T-helper 2 cell treated with Interferon-gamma antibody and Interleukin-4, amounts not matched to agents 100 ng/mL and 5 ng/mL, for 36 hours (primary cell): ENCODE measurements at regions not wholly inside any gene's neighbourhood (a gene's known extent, or its start where the extent isn't known, plus 50 kb on each side); places are given as distances from the start of the nearest gene placed in this dataset.

Experiments used
- intact Hi-C: fragments of 100-400 bp; cut with micrococcal nuclease; formaldehyde crosslinking; loops from one replicate; pipeline ENCODE4 v1.15.1; 2023

DNA sequence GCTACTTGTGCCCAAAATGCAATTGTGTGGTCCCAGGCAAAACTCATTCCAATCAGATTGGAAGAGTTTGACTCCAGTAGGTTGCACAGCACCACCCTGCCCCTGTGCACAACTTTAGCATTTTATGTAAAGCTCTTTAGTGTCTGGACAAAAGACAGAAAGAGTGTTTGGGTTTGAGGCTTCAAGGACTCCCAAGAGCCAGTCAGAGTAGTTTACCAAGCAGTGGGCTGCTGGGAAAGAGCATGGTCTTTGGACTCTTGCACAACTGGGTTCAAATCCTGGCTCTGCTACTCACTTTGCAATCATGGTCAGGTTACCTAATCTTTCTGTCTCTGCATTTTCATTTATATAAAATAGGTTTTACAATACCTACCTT lies 75.8 kb upstream of the UMPS start:
- intact Hi-C loops, result no loop called here

DNA sequence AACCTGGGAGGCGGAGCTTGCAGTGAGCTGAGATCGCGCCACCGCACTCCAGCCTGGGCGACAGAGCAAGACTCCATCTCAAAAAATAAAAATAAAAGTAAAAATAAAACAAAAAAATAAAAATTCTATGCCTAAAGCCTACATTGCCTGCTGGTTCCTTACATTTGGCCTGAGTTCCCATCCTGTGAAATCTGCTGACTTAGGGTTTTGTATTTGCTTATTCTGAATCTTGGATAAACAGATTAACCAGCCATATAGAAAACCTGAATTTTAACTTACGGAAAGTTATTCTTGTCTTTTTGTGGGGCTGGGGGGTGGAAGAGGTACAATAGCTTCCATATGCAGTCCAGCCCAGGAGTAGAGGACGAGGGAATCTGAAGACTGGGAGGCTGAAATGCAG lies 73.7 kb upstream of the UMPS start:
- intact Hi-C loops, result no loop called here

DNA sequence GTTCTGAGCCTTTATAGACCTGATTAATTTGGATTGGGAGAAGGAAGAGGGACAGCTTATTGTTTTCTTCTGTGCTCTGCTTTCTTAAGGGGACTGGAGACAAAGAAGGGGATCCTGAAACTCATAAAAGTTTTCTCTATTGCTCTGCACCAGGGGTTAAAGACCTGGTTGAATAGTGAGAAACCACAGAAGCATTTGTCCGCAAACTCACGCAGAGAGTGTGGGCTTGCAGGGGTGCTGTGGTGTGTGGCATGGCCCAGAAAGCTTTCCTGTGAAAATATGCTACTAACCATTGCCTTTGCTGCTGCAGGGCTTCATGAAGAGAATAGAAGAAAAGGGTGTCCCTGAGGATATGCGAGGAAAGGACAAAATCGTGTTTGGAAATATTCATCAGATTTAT lies 73.1 kb upstream of the UMPS start:
- intact Hi-C loops, result no loop called here

DNA sequence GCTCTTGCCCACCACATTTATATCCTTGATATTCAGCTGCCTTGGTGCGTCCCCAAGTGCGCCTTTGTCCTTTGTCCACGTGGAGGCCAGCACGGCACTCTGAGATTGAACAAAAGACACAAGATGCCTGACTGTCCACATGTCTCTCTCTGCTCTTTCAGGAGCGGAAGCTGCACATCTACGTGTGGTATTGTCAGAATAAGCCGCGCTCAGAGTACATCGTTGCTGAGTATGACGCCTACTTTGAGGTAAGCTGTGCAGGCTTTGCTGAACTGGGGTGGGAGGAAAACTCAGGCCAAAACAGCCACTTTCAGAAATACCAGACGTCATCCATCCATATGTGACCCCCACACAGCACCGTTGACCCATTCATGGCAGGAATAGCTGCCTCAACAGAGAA lies 72.0 kb upstream of the UMPS start:
- intact Hi-C loops, result no loop called here

DNA sequence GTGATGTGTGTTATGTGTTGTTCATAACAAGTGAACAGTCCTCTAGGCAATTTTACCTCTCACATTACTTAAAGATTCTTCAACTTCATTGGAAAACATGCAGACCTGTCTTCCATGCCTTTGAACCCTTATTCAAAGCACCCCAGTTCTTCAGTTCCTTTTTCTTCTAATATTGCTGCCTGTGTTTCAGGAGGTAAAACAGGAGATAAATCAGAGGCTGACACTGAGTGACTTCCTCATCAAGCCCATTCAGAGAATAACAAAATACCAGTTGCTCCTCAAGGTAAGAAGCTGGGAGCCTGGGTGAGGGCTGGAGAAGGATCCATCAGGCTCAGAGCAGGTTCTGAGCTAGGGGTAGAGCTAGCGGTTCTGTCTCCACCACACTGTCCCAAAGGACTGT lies 71.1 kb upstream of the UMPS start:
- intact Hi-C loops, result no loop called here

DNA sequence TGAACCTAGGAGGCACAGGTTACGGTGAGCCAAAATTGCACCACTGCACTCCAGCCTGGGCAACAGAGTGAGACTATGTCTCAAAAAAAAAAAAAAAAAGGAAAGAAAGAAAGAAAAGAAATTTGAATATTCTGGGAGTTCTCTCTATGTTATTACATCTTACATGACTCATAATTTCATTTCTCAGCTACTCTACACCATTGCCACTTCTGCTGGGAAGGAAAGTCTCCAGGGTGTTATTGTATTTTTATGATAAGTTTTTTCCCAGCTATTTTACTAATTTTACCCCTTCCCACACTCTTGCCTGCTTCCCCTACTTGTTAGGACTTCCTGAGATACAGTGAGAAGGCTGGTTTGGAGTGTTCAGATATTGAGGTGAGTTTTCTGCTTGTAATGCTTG lies 69.7 kb upstream of the UMPS start:
- intact Hi-C loops, result no loop called here

DNA sequence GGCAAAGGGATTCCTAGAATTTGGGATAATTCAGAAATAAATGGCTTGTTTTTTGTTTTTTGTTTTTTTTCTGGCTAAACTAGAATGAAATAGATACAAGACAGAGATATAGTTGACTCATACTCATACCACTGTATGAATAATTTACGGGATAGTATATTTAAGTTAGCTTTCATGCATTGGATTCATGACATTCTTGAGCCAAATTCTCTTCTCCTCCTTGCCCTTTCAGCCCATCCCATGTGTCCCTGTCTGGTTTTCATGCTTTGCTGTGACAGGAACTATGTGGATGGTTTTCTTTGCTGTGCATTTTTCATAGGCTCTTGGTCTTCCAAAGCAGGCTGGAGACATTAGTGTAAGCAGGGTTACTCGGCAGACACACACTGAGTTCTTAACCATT lies 66.6 kb upstream of the UMPS start:
- intact Hi-C loops, result no loop called here

DNA sequence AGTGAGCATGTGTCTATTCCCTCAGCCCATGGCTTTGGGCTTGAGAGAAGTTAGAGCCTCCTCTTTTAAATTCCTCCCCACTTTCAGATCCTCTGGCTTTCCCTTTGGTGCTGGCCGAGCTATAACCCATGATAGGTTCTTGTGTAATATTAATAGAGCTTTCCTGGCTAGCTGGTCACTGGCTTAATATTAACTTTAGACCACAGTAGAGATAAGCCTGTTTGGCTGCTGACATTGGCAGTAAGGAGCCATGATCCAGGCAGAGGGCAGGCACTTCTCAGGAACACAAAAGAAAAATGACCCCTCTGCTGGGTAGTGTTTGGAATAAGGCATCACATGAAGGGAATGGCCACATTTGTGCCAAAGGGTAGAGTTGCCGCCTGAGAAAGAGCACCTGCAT lies 65.4 kb upstream of the UMPS start:
- intact Hi-C loops, result no loop called here

DNA sequence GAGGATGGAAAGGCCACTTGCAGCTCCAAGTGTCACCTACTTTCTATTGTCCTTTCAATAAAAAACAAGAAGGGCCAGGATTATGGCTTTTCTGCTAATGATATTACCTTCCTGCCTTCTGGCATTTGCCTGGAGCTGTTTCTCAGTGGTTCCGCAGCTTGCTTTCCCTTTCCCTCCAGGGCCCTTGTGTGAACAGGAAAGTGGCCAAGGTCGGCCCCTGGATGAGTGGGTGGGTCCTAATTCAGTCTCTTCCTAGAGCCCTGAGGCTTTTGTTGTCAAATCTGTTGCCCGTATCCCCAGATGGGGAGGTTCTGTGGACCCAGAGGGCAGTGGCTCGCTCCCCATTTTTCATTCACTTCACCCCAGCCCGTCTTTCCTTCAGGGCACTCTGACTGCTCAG lies 64.2 kb upstream of the UMPS start:
- intact Hi-C loops, result no loop called here

DNA sequence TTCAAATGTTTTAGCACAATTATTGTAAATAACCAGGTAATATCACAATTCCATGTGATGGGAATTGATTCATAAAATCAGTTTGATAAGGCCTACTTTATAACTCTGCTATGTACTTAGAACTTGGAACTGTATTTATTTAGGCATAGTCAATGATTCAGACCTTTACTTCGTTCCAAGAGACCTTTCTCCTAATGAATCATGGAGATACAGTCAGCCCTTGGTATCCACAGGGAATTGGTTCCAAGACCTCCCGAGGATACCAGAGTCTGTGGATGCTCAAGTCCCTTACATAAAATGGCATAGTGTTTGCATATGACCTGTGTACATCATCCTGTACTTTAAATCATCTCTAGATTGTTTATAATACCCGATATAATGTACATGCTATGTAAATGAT lies 60.8 kb upstream of the UMPS start:
- intact Hi-C loops, result no loop called here

DNA sequence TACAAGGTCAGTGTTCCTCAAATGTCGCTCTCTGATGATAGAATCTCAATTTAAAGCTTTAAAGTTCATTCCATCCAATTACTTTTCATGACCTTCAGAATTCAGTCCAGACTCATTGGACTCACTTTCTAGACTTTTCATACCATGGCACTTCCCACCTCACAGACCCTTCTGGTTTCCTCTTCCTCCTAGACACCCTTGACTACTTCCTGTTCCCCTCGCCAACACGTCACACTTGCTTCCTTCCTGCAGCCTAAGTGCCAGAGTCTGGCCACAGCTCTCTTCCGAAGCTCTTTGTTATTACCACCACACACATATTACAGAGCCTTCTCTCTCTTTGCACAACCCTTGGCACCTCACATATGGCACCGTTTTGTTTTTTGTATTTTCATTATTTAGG lies 59.1 kb upstream of the UMPS start:
- intact Hi-C loops, result no loop called here

DNA sequence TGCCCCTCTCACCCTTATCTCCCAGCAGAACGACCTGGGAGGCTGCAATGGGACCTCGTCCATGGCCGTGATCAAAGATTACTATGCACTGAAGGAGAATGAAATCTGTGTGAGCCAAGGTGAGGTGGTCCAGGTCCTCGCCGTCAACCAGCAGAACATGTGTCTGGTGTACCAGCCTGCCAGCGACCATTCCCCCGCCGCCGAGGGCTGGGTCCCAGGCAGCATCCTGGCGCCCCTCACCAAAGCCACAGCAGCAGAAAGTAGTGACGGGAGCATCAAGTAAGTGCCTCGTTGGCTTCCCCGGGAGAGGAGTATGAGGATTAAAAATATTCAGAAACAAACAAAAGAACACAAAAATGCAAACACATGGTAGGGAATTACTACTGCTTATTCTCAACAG lies 55.9 kb upstream of the UMPS start:
- intact Hi-C loops, result no loop called here

DNA sequence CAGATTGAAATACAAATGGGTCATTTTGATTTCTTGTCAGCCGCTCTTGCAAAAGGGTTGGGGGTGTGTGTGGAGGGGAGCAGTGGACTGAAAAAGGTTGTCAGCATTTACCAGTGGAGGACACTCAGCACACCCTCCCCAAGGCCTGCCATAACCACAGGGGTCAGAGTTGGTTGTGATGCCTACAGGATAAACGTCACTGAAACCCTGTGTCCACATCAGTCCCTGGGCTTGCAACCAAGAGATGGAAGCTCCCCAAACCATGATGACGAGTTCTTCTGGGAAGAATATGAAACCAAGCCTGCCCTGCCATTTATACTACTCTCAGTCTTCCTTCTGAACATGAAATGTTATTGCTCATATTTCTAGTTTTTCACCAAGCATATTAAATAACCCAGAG lies 54.0 kb upstream of the UMPS start:
- intact Hi-C loops, result no loop called here

DNA sequence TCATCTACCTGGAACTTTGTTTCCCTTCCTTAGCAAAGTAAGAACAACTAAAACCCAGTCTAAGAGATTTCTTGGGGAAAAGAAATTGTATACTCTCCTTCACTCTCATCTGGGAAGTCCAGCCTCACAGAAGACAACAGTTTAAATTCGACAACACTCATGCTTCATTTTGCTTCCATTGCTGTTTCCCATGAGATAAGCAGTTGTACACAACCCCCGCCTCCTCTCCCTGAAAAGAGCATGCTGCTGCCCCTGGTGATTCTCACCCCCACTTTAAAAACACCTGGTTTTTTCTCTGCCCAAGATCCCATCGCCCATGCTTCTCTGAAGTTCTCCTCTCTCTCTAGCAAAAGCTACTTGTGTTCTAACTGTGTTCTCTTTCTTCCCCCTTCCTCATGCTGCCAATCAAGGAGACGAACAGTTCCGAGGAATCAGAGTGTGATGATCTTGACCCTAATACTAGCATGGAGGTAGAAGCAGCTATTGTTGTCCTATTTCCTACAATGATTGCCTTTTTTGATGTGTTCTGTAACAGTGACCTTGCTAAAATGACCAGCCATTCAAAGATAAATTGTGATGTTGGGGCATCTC lies 51.1 kb upstream of the UMPS start:
- intact Hi-C loops, result no loop called here
